HG02938 (cell line): ENCODE measurements at regions not wholly inside any gene's neighbourhood (a gene's known extent, or its start where the extent isn't known, plus 50 kb on each side); places are given as distances from the start of the nearest gene placed in this dataset.
"Not testable (repeated sequence)": the region's sequence is repeated elsewhere in the genome, so short reads cannot be mapped to it uniquely, and the experiment has no call there.

Experiments used
- ATAC-seq: cut with Tn5 transposase; IDR thresholded peaks from one replicate; pipeline ENCODE4 v1.9.1; 2021; ENCODE audit warnings: mild to moderate bottlenecking, moderate library complexity; ENCODE audit not compliant: unreplicated experiment

GRCh38 chr5:158011422-158011821 is 152.5 kb upstream of the CLINT1 start:
- no peak for ATAC-seq

- ATAC-seq = no peak
Observed at GRCh38 chr5:158010831-158011230, 151.9 kb upstream of the CLINT1 start.

GRCh38 chr5:158007336-158007735 is 148.4 kb upstream of the CLINT1 start:
- no peak for ATAC-seq

- ATAC-seq = no peak
Observed at GRCh38 chr5:157999696-158000095, 140.8 kb upstream of the CLINT1 start.

- ATAC-seq = no peak
Observed at GRCh38 chr5:157997991-157998504, 139.1 kb upstream of the CLINT1 start.

- peak; percentile 71 for ATAC-seq
Observed at GRCh38 chr5:157994906-157995519, 136.1 kb upstream of the CLINT1 start.

- ATAC-seq = no peak
Observed at GRCh38 chr5:157993986-157994691, 135.2 kb upstream of the CLINT1 start.

- ATAC-seq = no peak
Observed at GRCh38 chr5:157993201-157993600, 134.3 kb upstream of the CLINT1 start.

GRCh38 chr5:157990583-157991181 is 131.7 kb upstream of the CLINT1 start:
- ATAC-seq = no peak

- no peak for ATAC-seq
Observed at GRCh38 chr5:157989296-157989695, 130.4 kb upstream of the CLINT1 start.

- no peak for ATAC-seq
Observed at GRCh38 chr5:157987259-157987658, 128.3 kb upstream of the CLINT1 start.

- ATAC-seq = no peak
Observed at GRCh38 chr5:157986431-157986990, 127.6 kb upstream of the CLINT1 start.

GRCh38 chr5:157984611-157985010 is 125.7 kb upstream of the CLINT1 start:
- no peak for ATAC-seq

- no peak for ATAC-seq
Observed at GRCh38 chr5:157983906-157984551, 125.1 kb upstream of the CLINT1 start.

- no peak for ATAC-seq
Observed at GRCh38 chr5:157978061-157978460, 119.1 kb upstream of the CLINT1 start.

- ATAC-seq = no peak
Observed at GRCh38 chr5:157976429-157976828, 117.5 kb upstream of the CLINT1 start.

GRCh38 chr5:157972579-157972978 is 113.6 kb upstream of the CLINT1 start:
- no peak for ATAC-seq

- no peak for ATAC-seq
Observed at GRCh38 chr5:157971571-157972216, 112.7 kb upstream of the CLINT1 start.

GRCh38 chr5:157968570-157968969 is 109.6 kb upstream of the CLINT1 start:
- ATAC-seq = not testable (repeated sequence)

- no peak for ATAC-seq
Observed at GRCh38 chr5:157965989-157966388, 107.0 kb upstream of the CLINT1 start.
